GM19468 (cell line): ENCODE measurements at regions not wholly inside any gene's neighbourhood (a gene's known extent, or its start where the extent isn't known, plus 50 kb on each side); places are given as distances from the start of the nearest gene placed in this dataset.

Experiments used
- ATAC-seq: cut with Tn5 transposase; IDR thresholded peaks from one replicate; pipeline ENCODE4 v1.9.1; 2021; ENCODE audit warnings: mild to moderate bottlenecking, moderate library complexity, moderate number of reproducible peaks; ENCODE audit not compliant: unreplicated experiment; ENCODE audit errors: extremely low read depth

DNA sequence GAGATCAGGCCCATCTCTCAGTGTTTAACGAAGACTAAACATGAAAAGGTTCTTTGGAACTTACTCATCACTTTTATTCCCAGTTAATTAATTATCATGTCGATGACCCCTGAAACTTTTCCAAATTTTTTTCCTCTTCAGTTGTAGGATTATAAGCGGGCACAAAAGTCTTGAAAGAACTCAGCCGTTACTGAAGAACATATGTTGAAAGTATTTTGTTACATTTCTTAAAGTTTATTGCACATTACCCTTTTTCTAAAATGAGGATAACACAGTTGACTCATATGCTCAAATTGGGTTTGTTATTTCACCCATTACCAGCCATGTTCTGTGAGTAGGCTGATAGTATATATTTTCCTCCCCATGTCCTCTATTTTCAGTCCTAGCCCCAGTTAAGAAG lies 75.9 kb upstream of the COL3A1 start:
- ATAC-seq = no peak

DNA sequence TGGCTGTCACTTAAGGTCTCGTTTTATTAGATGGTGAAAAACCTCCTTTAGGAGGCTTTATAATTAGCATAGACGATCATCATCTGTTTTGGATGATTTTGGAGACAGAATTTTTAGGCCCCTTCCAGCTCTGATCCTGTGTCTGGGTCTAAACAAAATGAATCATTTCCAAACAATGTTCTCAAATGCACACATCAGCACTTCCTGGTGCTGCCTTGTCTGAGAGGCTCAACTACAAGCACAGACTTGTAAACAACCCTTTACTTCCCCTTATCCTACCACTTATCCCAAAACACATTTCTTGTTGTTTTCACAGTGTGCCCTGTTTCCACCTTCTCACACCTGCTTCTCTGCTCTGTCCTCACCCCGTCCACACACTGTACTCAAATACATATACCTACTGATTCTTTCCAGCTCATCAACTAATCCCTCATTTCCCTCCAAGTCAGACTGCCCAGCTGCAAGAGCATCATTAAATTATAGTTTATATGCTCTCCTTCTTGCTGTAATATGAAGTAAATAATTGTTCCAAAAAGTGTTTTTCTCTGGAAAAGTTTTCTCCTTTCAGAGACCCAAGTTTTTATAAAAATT lies 71.2 kb upstream of the COL3A1 start:
- ATAC-seq = no peak

DNA sequence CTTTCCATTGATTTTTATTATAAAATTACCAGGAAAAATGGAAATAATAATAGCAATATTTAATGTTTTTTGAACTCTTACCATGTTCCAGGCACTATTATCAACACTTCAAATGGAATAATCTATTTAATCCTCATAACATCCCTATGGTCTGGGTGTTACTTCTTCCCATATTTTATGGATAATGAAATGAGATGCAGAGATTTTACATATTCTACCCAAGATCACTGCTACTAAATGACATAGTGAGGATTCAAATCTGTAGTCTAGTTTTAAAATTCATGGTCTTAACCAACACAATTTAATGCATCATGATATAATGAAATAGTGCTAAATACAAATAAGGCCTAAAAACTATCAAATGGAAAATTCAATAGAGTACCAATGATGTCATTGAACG lies 70.4 kb upstream of the COL3A1 start:
- no peak for ATAC-seq

DNA sequence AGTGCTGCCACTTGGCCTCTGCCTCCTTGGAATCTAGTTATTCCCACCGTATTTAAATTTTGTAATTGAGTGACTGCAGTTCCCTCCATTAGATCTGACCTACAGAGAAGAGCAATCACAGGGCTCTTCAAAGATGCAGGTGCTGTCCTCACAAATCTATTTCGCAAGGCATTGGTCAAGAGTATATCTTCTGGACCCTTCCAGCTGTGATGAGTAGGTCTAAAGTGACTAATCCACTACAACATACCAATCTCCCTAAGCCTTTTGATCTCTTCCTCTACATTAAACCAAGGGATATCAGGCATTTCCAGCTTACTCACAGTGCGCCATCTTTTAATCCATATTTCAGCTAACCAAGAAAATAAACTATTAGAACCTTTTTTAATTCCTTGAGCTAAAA lies 65.1 kb upstream of the COL3A1 start:
- ATAC-seq = no peak

DNA sequence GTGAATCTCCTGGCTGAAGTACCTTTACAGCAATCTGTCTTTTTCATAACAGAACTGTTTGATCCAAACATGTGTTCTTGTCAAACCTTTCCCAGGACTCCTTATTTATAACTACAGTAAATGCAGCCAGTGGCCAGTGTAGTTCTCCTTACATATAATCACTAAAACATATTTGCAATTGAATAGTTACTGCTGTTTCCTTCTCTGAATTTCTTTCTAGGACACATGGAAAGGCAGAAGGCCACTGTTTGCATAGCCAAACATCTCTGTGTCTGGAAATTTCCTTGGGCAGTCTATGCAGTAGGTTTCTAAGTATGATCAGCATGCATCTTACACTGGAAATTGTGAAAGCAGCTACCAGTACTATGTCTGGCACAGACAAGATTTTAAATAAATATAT lies 57.4 kb upstream of the COL3A1 start:
- ATAC-seq = no peak

DNA sequence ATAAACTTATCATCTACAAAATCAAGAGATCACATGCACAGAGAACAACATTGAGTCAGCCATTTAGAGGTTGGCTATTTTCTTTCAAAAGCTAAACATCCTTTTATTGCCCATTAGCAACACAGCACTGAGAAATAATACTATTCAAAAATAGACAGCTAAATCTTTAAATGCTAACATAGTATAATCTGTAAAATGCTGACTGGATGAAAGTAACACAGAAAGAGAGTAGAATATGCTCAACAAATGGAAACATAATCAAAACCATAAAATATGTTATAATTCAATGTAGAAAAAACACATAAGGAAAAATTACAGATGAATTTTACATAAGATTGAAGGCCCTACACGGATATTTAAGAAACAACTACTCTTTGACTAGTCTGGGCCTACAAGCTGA lies 56.5 kb upstream of the COL3A1 start:
- ATAC-seq = no peak

DNA sequence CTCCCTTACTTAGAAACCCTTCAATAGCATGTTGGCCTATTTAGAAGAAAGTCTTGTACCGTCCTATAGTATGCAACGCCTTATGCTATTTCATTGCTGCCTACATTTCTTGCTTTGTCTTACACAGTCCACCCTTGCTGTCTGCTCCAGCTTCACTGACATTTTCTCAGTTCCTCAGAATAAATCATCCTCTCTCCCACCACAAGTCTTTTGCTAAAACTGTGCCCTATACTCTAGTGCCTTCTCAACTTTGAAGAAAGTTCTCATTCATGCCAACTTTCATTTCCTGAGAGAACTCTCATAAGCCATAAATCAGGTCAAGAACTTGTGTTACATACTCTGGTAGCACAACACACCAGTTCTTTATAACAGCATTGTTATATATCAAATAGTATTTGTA lies 54.3 kb upstream of the COL3A1 start:
- peak; percentile 62 for ATAC-seq

DNA sequence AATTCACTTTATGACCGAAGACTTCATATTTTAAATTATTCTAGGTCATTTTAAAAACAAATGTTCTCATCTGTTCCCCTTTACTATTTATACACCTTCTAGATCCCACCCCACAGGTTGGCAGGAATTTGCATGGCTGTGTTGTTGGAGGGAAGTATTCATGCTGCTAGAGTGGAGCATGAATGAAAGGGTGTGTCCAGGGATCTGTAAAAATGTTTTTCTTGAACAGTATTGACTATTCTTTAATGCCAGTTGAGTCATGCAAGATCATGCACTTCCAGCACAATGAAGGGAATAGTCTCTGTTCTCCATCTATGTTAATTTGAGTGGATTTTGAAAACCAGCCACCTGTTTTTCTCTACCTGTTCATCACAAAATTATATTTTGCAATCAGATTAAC lies 52.0 kb upstream of the COL3A1 start:
- ATAC-seq = no peak
